ENCODE measurements at regions not wholly inside any gene's neighbourhood (a gene's known extent, or its start where the extent isn't known, plus 50 kb on each side); places are given as distances from the start of the nearest gene placed in this dataset.

DNA sequence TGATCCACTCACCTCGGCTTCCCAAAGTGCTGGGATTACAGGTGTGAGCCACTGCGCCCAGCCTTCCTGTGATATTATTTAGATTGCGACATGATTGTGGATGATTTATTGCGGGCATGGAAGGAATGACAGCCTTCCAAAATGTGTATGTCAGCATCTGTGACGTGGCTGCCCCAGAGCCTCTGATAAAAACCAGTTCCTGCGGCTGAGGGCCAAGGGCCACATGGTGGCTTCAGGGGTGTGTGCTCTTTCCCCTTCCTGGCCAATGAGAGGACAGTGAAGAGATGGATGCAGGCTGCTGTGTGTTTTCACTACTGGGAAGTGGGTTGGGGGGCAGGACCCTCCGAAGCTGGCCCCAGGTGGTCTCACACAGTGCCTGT is 57.4 kb upstream of the HGFAC start:
- ATAC-seq, result peak; percentile 45

GRCh38 chr4:3384771-3385710 is 56.7 kb upstream of the HGFAC start:
- ATAC-seq, result peak; percentile 77

- peak; percentile 67 for ATAC-seq
Measured at GRCh38 chr4:3385711-3386420, 55.9 kb upstream of the HGFAC start.

DNA sequence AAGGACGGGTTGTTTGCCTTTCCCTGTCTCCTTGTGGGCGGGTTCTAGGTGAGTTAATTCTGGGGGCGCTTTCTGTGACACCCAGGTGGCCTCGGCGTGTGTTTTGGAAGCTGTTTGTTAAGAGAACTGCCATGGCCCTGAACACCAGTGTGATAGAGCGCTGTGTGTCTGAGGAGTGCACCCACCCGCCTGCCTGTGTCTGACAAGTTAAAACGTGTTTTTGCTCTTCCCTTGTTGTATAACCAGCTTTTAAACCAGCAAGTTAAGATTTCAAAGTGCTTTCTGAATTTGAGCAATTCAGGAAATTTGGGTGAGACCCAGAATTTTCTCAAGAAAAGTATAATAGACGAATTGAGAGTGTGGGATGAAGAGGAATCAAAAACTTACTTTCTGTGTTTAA is 55.2 kb upstream of the HGFAC start:
- ATAC-seq, result peak; percentile 27

- ATAC-seq, result no peak
Measured at GRCh38 chr4:3387154-3387942, 54.4 kb upstream of the HGFAC start.

DNA sequence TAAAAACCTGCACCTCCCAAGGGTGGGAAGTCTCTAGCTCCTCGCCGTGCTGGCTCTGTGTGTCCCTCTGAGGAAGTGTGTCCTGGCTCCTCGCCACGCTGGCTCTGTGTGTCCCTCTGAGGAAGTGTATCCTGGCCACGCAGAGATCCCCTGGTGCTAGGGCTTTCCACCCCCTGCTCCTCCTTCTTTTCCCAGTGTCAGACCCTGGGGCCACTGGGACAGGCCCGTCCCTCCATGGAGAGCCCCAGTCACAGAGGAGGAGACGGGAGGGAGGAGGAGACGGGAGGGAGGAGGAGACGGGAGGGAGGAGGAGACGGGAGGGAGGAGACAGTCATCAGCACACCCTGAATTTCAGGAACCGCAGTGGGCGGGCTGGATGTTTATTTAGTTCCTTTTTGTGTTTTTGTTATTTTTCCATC is 53.8 kb upstream of the HGFAC start:
- ATAC-seq, result peak; percentile 48

GRCh38 chr4:3388471-3389232 is 53.1 kb upstream of the HGFAC start:
- peak; percentile 13 for ATAC-seq

GRCh38 chr4:3389233-3390215 is 52.2 kb upstream of the HGFAC start:
- ATAC-seq, result no peak

DNA sequence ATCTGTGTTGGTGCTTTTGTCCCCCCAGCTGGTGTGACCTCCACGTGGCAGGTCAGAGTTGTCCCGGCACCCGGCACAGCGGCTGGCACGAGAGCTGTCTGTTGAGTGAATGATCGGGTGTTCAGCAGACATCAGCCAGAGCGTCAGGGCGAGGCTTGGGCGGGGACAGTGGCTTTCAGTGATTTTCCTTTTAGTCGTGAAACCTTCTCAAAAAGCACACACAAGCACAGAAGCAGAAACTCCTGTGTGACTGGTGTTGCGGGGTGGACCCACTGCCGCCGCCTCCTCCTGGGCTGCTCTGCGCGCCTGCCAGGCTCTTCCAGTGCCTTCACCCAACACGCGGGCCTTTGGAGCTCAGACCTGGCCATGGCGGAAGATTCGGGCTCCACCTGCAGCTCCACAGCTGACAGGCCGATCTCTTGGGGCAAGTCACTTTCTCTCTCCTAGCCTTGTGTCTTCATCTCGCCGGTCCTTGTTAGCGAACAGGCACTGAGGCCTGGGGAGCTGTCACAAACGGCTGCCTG is 51.4 kb upstream of the HGFAC start:
- ATAC-seq, result peak; percentile 19

GRCh38 chr4:3391422-3391821 is 50.3 kb upstream of the HGFAC start:
- ATAC-seq, result no peak

All from esophagus mucosa (tissue), 1 donor.